Subcutaneous abdominal adipose tissue (tissue), 5 donors: ENCODE measurements at regions not wholly inside any gene's neighbourhood (a gene's known extent, or its start where the extent isn't known, plus 50 kb on each side); places are given as distances from the start of the nearest gene placed in this dataset.

Experiments
- H3K27ac ChIP-seq: one replicate; pipeline ENCODE4 v1.7.0; 2013; ENCODE audit warnings: low read depth, mild to moderate bottlenecking, inconsistent platforms, low read length, moderate library complexity
- H3K27me3 ChIP-seq, 5 donors: one replicate each; pipeline ENCODE4 v1.7.0; 2013; ENCODE audit warnings: low read length in 5 of 5, inconsistent platforms in 1 of 5; ENCODE audit not compliant: control insufficient read depth in 5 of 5, insufficient read depth in 4 of 5
- H3K36me3 ChIP-seq, 5 donors: one replicate each; pipeline ENCODE4 v1.7.0; 2013; ENCODE audit warnings: low read length in 5 of 5; ENCODE audit not compliant: control insufficient read depth in 5 of 5, insufficient read depth in 5 of 5
- H3K4me1 ChIP-seq, 5 donors: one replicate each; pipeline ENCODE4 v1.7.0; 2013; ENCODE audit warnings: low read length in 5 of 5, mild to moderate bottlenecking in 3 of 5, moderate library complexity in 1 of 5; ENCODE audit not compliant: control insufficient read depth in 5 of 5, insufficient read depth in 5 of 5
- H3K4me3 ChIP-seq, 5 donors: one replicate each; pipeline ENCODE4 v1.7.0; 2013; ENCODE audit warnings: low read length in 5 of 5, low read depth in 1 of 5
- H3K9ac ChIP-seq, 5 donors: one replicate each; pipeline ENCODE4 v1.7.0; 2013; ENCODE audit warnings: low read length in 5 of 5, mild to moderate bottlenecking in 4 of 5, moderate library complexity in 3 of 5
- H3K9me3 ChIP-seq, 5 donors: one replicate each; pipeline ENCODE4 v1.7.0; 2013; ENCODE audit warnings: low read length in 5 of 5; ENCODE audit not compliant: control insufficient read depth in 5 of 5
- donor health status: healthy.
- donor health status: healthy.
- donor health status: healthy.
- donor health status: healthy.
- donor health status: healthy.

DNA sequence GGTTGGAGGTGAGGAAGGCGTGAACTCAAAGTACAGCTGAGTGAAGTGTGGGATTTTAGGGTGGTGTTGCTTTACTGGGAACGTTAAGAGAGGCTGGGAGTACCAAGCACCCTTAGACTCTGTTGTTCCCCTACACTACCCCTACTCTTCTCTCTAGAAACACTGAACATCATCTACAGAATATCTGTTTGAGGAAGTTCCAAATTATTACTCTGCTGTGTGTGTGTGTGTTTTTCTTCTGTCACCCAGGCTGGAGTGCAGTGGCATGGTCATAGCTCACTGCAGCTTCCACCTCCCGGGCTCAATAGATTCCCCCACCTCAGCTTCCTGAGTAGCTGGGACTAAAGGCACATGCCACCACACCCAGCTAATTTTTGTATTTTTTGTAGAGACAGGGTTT, 76.7 kb upstream of the AP1S2 start:
- H3K9me3 ChIP-seq, result no peaks in the 10 kb centered on the region
- H3K4me1 ChIP-seq, result no peaks in the 10 kb centered on the region
- peaks cover 11 to 35% (median 13%) of the 10 kb centered on the region in 5 donors for H3K27me3 ChIP-seq
- H3K27ac ChIP-seq, result no peak overlapping the region
- no peak overlapping the region for H3K9ac ChIP-seq
- H3K36me3 ChIP-seq, result no peaks in the 10 kb centered on the region
- no peak overlapping the region for H3K4me3 ChIP-seq

DNA sequence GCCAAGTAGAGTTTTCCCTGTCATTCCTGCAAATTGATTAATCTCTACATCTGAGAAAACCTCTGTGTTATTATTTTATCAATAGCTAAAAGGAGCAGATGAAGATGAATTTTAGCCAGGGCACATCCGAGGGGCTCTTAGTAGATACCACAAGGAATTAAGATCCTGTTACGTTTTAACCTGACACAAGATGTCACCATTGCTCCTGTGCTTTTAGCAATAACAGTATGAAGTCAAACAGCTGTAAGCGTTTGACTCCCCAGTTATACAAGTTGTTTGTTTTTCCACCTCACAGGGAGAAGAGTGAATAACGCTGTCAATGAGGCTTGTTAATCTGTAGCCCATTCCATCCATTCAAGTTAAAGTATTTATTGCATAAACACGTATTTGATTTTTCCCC, 76.0 kb upstream of the AP1S2 start:
- Histone ChIP-seq H3K4me3 (no peak overlapping the region), H3K27me3 (peaks cover 11 to 35% (median 13%) of the 10 kb centered on the region in 5 donors), H3K4me1 (no peaks in the 10 kb centered on the region), H3K27ac (no peak overlapping the region), H3K9me3 (no peaks in the 10 kb centered on the region), H3K9ac (no peak overlapping the region), H3K36me3 (no peaks in the 10 kb centered on the region)

DNA sequence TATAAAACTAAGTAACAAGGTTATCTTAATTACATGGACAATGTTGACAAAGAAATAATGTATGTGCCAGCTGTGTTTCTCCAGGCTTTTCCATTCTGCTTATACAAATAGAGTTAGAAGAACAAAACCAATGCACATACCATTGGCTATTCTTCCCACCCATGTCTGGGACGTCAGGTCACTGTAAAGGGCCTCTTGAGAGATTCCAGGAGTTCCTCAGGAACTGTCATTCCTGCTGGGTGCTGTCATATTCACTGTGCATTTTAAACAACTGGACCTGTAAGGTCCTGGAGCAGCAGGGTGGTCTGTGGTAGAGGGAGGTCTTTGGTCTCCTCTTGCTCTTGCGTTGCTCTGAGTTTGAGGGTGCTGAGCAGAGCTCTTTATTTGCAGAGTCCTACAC, 74.6 kb upstream of the AP1S2 start:
- Histone ChIP-seq H3K36me3 (no peaks in the 10 kb centered on the region), H3K9me3 (no peaks in the 10 kb centered on the region), H3K9ac (no peak overlapping the region), H3K27me3 (peaks cover 11 to 35% (median 18%) of the 10 kb centered on the region in 5 donors), H3K27ac (no peak overlapping the region), H3K4me1 (no peaks in the 10 kb centered on the region), H3K4me3 (no peak overlapping the region)

DNA sequence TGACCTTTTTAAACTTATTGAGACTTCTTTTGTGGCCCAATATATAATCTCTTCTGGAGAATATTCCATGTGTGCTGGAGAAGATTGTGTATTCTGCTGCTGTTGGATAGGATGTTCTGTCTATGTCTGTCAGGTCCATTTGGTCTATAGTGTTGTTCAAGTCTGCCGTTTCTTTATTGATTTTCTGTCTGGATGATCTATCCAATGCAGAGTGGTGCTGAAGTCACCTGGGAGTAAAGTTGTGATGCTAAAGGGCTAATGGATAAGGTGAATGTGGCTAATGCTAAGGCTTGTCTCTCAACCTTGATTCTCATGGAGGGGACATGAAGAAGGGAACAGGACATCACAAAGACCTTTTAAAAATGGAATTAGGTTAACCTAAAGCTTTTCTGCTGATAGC, 72.0 kb upstream of the AP1S2 start:
- Histone ChIP-seq H3K9me3 (no peaks in the 10 kb centered on the region), H3K27ac (no peak overlapping the region), H3K36me3 (no peaks in the 10 kb centered on the region), H3K4me3 (no peak overlapping the region), H3K4me1 (no peaks in the 10 kb centered on the region), H3K27me3 (peaks cover 11 to 36% (median 12%) of the 10 kb centered on the region in 5 donors), H3K9ac (no peak overlapping the region)

DNA sequence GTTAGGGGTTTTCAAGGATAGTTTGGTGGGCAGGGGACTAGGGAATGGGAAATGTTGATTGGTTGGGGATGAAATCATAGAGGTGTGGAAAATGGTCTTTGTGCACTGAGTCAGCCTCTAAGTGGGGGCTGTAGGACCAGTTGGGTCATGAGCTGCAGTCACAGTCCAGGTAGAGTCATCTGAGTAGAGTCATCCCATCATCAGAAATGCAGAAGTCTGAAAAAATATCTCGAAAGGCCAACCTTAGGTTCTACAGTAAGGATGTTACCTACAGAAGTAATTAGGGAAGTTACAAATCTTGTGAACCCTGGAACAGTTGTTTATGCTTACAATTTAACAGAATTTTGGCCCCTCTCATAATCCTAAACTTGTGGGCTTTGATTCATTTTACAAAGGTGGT, 63.4 kb upstream of the AP1S2 start:
- peaks cover 0 to 11% (median 3%) of the 10 kb centered on the region in 5 donors for H3K4me1 ChIP-seq
- H3K9ac ChIP-seq, result no peak overlapping the region
- no peak overlapping the region for H3K27ac ChIP-seq
- H3K36me3 ChIP-seq, result no peaks in the 10 kb centered on the region
- H3K27me3 ChIP-seq, result peaks cover 0 to 10% (median 2%) of the 10 kb centered on the region in 5 donors
- no peak overlapping the region for H3K4me3 ChIP-seq
- peaks cover 0 to 6% (median 0%) of the 10 kb centered on the region in 5 donors for H3K9me3 ChIP-seq

DNA sequence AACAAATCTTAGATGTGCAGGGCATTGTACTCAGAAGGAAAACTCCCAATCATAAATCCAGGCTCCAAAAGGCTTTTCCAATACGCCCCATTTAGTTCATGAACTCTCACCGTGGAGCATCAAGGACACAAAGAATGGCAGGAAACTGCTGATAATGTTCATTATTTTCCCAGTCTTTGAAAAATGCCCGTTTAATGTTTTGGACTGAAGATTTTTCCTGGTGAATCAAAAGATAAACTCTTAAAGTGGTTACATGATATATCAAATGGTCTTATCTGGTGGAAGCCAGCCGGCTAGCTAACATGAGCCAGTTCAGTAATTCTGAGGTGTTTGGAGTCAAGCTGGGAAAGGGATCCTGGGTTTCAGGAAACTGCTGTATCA, 62.1 kb upstream of the AP1S2 start:
- Histone ChIP-seq H3K27me3 (peaks cover 0 to 14% (median 4%) of the 10 kb centered on the region in 5 donors), H3K27ac (peak overlapping the region; percentile 27), H3K4me1 (peaks cover 0 to 14% (median 3%) of the 10 kb centered on the region in 5 donors), H3K4me3 (no peak overlapping the region), H3K36me3 (no peaks in the 10 kb centered on the region), H3K9me3 (peaks cover 0 to 6% (median 0%) of the 10 kb centered on the region in 5 donors), H3K9ac (peak overlapping the region in 1 of 5 donors; percentile 19)

DNA sequence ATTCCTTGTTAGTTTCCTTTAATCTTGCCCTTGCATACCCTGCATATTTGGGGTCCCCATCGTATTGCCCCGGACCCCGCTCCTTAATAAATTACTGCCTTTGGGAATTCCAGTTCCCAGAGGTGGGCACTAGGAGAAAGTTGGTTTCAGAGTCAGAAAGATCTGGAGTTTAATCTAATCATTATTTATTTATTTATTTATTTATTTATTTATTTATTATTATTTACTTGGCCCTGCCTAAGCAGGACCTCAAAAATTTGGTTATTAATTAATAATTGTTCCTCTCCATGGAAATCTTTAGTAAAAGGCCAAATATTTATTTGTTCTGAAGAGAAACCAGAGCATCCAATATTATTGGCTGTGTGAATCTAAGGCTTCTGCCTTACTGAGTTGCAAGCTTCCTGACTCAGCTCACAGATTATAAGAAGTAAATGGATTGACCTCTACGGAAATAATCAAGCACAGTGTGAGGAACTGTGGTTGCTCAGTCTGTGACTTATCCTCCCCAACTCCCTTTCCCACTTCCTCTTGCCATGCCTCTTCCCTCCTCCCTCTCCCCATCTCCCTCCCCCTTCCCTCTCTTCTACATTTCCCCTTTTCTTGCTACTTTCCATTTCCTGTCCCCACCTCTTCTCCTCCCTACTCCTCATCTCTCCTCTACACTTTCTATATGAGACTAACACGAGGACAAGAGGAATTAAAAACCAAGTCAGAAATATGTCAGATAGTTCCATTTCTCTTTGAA, 61.5 kb upstream of the AP1S2 start:
- H3K36me3 ChIP-seq, result no peaks in the 10 kb centered on the region
- no peak overlapping the region for H3K9ac ChIP-seq
- H3K4me3 ChIP-seq, result peak overlapping the region in 1 of 5 donors; percentile 27
- peaks cover 0 to 14% (median 3%) of the 10 kb centered on the region in 5 donors for H3K4me1 ChIP-seq
- peak overlapping the region; percentile 27 for H3K27ac ChIP-seq
- H3K27me3 ChIP-seq, result peaks cover 0 to 14% (median 4%) of the 10 kb centered on the region in 5 donors
- H3K9me3 ChIP-seq, result peaks cover 0 to 6% (median 0%) of the 10 kb centered on the region in 5 donors

DNA sequence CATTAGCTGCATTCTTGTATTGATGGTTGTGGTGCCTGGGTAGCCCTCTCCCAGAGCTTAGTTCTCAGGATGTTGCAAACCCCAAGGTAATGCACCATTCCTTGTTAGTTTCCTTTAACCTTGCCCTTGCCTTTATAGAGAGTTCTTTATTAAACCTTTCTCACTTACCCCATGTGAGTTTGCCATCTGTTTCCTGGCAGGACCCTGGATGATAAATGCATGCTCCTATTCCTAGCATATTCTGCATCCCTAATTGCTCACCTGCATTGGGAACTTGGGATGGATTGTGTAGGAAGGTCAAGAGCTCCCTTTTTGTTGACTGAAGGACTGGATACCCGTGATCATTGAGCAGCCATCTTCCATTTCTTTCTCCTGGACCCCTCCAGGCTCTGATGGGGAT, 59.9 kb upstream of the AP1S2 start:
- Histone ChIP-seq H3K9me3 (peaks cover 0 to 6% (median 0%) of the 10 kb centered on the region in 5 donors), H3K27ac (no peak overlapping the region), H3K9ac (no peak overlapping the region), H3K36me3 (no peaks in the 10 kb centered on the region), H3K27me3 (peaks cover 0 to 14% (median 4%) of the 10 kb centered on the region in 5 donors), H3K4me1 (peaks cover 0 to 14% (median 3%) of the 10 kb centered on the region in 5 donors), H3K4me3 (no peak overlapping the region)

DNA sequence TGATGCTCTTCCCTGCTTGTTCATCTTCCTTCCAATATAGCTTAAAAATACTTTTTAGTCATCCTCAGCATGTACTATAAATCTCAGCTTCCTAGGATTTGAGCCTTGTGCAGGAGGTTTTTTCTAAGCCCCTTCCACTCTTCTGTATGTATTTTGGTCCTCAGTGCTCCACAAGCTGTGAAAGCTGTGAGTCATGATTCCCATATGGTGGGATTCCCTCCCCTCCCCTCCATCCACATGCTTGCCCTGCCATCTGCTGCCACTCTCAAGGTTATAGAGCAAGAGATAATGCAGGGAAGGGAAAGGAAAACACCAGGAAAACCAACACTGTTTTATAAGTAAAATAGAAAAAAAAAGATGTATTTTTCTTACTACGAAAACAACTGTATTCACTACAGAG, 58.5 kb upstream of the AP1S2 start:
- H3K9me3 ChIP-seq, result peaks cover 0 to 6% (median 0%) of the 10 kb centered on the region in 5 donors
- no peak overlapping the region for H3K9ac ChIP-seq
- peaks cover 0 to 19% (median 4%) of the 10 kb centered on the region in 5 donors for H3K27me3 ChIP-seq
- H3K4me3 ChIP-seq, result no peak overlapping the region
- no peak overlapping the region for H3K27ac ChIP-seq
- no peaks in the 10 kb centered on the region for H3K36me3 ChIP-seq
- H3K4me1 ChIP-seq, result peaks cover 0 to 17% (median 3%) of the 10 kb centered on the region in 5 donors

DNA sequence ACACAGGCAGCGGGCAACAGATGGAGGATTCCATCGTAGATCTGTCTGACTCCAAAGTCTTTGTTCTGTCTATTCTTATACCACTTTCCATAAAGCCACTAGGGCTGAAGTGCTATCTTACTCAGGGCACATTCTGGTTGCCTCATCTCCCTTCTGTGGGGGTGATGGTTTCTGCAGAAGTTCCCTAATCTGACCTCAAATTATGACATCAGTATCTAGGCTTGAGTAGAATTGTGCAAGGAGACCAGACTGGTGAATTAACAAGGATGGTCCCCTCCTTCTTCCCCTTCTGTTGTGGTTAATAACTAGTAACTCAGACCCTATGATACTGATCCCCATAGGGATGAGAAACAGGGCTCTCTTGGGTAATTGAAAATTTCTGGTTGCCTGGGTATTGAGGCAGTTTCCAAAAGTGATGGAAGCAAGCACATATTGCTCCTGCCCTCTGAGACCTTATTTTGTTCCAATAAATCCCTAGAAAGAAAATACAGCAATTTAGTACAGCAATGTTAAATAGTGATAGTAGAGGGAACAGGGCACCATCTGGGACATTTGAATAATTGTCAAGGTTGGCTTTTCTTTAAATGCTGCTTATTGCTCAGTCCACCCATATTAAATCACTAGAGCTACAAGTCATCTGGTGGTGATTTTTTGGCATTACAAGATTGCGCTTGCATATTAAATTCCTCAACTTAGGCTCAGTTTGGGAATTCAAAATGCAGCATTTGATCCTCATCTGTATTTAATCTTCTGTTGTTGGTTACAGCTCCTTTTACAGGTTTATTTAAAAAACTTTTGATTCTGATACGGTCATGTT, 57.3 kb upstream of the AP1S2 start:
- Histone ChIP-seq H3K27me3 (peaks cover 0 to 19% (median 2%) of the 10 kb centered on the region in 5 donors), H3K9me3 (no peaks in the 10 kb centered on the region), H3K4me3 (no peak overlapping the region), H3K9ac (no peak overlapping the region), H3K4me1 (peaks cover 0 to 17% (median 3%) of the 10 kb centered on the region in 5 donors), H3K27ac (no peak overlapping the region), H3K36me3 (no peaks in the 10 kb centered on the region)
